Neural cell (in vitro differentiated cells): ENCODE measurements at regions not wholly inside any gene's neighbourhood (a gene's known extent, or its start where the extent isn't known, plus 50 kb on each side); places are given as distances from the start of the nearest gene placed in this dataset.

Experiments used
- EP300 ChIP-seq: fragments of 450-650 bp; conservative IDR thresholded peaks from 2 replicates; pipeline ENCODE4 v1.6.1; 2014; ENCODE audit warnings: antibody characterized with exemption, mild to moderate bottlenecking, moderate library complexity; ENCODE audit not compliant: poor library complexity, severe bottlenecking
- EZH2 ChIP-seq: fragments of 200-600, 300-800 bp; shearing (Covaris generic), sonication (generic); IDR thresholded peaks from 2 replicates; pipeline ENCODE4 v1.6.1; 2014; ENCODE audit warnings: antibody characterized with exemption, low read length, borderline replicate concordance, mild to moderate bottlenecking; ENCODE audit not compliant: insufficient read depth, poor library complexity, severe bottlenecking
- POLR2AphosphoS5 ChIP-seq: IDR thresholded peaks from 2 replicates; pipeline ENCODE4 v1.6.1; 2012
- RAD21 ChIP-seq: fragments of 450-650 bp; conservative IDR thresholded peaks from 2 replicates; pipeline ENCODE4 v1.6.1; 2014; ENCODE audit warnings: antibody characterized with exemption, mild to moderate bottlenecking, moderate library complexity
- TAF1 ChIP-seq: IDR thresholded peaks from 2 replicates; pipeline ENCODE4 v1.6.1; 2012; ENCODE audit warnings: low read depth
- TF ChIP-seq, protein P1 (sequence below): IDR thresholded peaks from 2 replicates; pipeline ENCODE4 v1.6.1; 2012; ENCODE audit warnings: borderline replicate concordance
- TF ChIP-seq, protein P2 (sequence below): fragments of 450-650 bp; IDR thresholded peaks from 2 replicates; pipeline ENCODE4 v1.5.1; 2014; ENCODE audit warnings: antibody characterized with exemption, mild to moderate bottlenecking, moderate library complexity; ENCODE audit not compliant: poor library complexity, severe bottlenecking

DNA sequence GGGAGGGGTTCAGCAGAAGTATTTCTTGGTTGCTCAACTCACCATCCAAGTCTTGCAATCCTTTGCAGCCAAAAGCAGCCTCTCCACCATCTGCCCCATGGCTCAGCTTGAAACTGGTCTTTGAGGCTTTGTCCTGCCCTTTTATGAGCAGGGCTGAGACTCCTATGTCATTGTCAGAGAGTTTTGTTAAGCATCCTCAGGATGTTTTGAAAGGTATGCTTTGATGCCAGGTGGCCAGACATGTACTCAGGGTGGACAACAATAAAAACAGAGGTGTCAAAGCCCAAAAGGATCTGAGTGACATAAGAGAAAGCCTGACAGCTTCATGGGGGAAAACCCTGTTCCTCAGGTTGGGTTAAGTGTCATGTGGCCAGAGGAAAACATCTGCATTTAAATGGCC lies 310.5 kb downstream of the PRDM2 start:
- TF ChIP-seq, protein P1, sequence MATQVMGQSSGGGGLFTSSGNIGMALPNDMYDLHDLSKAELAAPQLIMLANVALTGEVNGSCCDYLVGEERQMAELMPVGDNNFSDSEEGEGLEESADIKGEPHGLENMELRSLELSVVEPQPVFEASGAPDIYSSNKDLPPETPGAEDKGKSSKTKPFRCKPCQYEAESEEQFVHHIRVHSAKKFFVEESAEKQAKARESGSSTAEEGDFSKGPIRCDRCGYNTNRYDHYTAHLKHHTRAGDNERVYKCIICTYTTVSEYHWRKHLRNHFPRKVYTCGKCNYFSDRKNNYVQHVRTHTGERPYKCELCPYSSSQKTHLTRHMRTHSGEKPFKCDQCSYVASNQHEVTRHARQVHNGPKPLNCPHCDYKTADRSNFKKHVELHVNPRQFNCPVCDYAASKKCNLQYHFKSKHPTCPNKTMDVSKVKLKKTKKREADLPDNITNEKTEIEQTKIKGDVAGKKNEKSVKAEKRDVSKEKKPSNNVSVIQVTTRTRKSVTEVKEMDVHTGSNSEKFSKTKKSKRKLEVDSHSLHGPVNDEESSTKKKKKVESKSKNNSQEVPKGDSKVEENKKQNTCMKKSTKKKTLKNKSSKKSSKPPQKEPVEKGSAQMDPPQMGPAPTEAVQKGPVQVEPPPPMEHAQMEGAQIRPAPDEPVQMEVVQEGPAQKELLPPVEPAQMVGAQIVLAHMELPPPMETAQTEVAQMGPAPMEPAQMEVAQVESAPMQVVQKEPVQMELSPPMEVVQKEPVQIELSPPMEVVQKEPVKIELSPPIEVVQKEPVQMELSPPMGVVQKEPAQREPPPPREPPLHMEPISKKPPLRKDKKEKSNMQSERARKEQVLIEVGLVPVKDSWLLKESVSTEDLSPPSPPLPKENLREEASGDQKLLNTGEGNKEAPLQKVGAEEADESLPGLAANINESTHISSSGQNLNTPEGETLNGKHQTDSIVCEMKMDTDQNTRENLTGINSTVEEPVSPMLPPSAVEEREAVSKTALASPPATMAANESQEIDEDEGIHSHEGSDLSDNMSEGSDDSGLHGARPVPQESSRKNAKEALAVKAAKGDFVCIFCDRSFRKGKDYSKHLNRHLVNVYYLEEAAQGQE, result no peak
- TF ChIP-seq RAD21 (no peak), EP300 (no peak), TAF1 (no peak), EZH2 (no peak), POLR2AphosphoS5 (no peak)
- TF ChIP-seq, protein P2, sequence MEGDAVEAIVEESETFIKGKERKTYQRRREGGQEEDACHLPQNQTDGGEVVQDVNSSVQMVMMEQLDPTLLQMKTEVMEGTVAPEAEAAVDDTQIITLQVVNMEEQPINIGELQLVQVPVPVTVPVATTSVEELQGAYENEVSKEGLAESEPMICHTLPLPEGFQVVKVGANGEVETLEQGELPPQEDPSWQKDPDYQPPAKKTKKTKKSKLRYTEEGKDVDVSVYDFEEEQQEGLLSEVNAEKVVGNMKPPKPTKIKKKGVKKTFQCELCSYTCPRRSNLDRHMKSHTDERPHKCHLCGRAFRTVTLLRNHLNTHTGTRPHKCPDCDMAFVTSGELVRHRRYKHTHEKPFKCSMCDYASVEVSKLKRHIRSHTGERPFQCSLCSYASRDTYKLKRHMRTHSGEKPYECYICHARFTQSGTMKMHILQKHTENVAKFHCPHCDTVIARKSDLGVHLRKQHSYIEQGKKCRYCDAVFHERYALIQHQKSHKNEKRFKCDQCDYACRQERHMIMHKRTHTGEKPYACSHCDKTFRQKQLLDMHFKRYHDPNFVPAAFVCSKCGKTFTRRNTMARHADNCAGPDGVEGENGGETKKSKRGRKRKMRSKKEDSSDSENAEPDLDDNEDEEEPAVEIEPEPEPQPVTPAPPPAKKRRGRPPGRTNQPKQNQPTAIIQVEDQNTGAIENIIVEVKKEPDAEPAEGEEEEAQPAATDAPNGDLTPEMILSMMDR, result no peak
